Trophoblast cell (in vitro differentiated cells and primary cell): ENCODE measurements at regions not wholly inside any gene's neighbourhood (a gene's known extent, or its start where the extent isn't known, plus 50 kb on each side); places are given as distances from the start of the nearest gene placed in this dataset.

Experiments
- DNase-seq, 2 donors: peaks; one replicate each; pipeline ENCODE4 v3.0.0-alpha.2; 2016
- H2AFZ ChIP-seq: 2 replicates; pipeline ENCODE4 v1.6.1; 2013; ENCODE audit warnings: low read length, moderate library complexity, mild to moderate bottlenecking; ENCODE audit not compliant: insufficient read depth, poor library complexity
- H2AK5ac ChIP-seq: 2 replicates; pipeline ENCODE4 v1.6.1; 2013; ENCODE audit warnings: mild to moderate bottlenecking, low read length
- H2BK120ac ChIP-seq: 2 replicates; pipeline ENCODE4 v1.6.1; 2013; ENCODE audit warnings: low read length, mild to moderate bottlenecking, moderate library complexity; ENCODE audit not compliant: insufficient read depth, poor library complexity
- H2BK12ac ChIP-seq: 2 replicates; pipeline ENCODE4 v1.6.1; 2013; ENCODE audit warnings: mild to moderate bottlenecking, low read length, moderate library complexity
- H2BK5ac ChIP-seq: 2 replicates; pipeline ENCODE4 v1.6.1; 2013; ENCODE audit warnings: low read length, low read depth, moderate library complexity, mild to moderate bottlenecking; ENCODE audit not compliant: poor library complexity
- H3K14ac ChIP-seq: 2 replicates; pipeline ENCODE4 v1.6.1; 2013; ENCODE audit warnings: mild to moderate bottlenecking, low read length
- H3K18ac ChIP-seq: 2 replicates; pipeline ENCODE4 v1.6.1; 2013; ENCODE audit warnings: mild to moderate bottlenecking, low read length
- H3K23ac ChIP-seq: 2 replicates; pipeline ENCODE4 v1.6.1; 2013; ENCODE audit warnings: low read length
- H3K27ac ChIP-seq: 2 replicates; pipeline ENCODE4 v1.5.1; 2013; ENCODE audit warnings: low read depth, mild to moderate bottlenecking, inconsistent platforms, low read length, moderate library complexity
- H3K27me3 ChIP-seq: 2 replicates; pipeline ENCODE4 v1.6.1; 2013; ENCODE audit warnings: inconsistent platforms, mild to moderate bottlenecking, low read length, moderate library complexity; ENCODE audit not compliant: insufficient read depth
- H3K36me3 ChIP-seq, 2 experiments: 1 replicate in 1 of 2; 2 replicates in 1 of 2; pipeline ENCODE4 v1.6.1; 2013; ENCODE audit warnings: low read length in 2 of 2, mild to moderate bottlenecking in 2 of 2, moderate library complexity in 1 of 2; ENCODE audit not compliant: insufficient read depth in 2 of 2, control insufficient read depth in 1 of 2
- H3K4ac ChIP-seq: 2 replicates; pipeline ENCODE4 v1.6.1; 2013; ENCODE audit warnings: low read depth, mild to moderate bottlenecking, low read length, moderate library complexity
- H3K4me1 ChIP-seq, 2 experiments: 1 replicate in 1 of 2; 2 replicates in 1 of 2; pipeline ENCODE4 v1.6.1; 2013; ENCODE audit warnings: low read length in 2 of 2, mild to moderate bottlenecking in 2 of 2, moderate library complexity in 1 of 2; ENCODE audit not compliant: insufficient read depth in 2 of 2, control insufficient read depth in 1 of 2
- H3K4me2 ChIP-seq: 2 replicates; pipeline ENCODE4 v1.6.1; 2013; ENCODE audit warnings: inconsistent platforms, mild to moderate bottlenecking, low read length, moderate library complexity
- H3K4me3 ChIP-seq: 2 replicates; pipeline ENCODE4 v1.5.1; 2013; ENCODE audit warnings: mild to moderate bottlenecking, low read depth, low read length, inconsistent platforms
- H3K79me1 ChIP-seq: one replicate; pipeline ENCODE4 v1.6.1; 2013; ENCODE audit warnings: low read length
- H3K79me2 ChIP-seq: 2 replicates; pipeline ENCODE4 v1.6.1; 2013; ENCODE audit warnings: low read length, mild to moderate bottlenecking; ENCODE audit not compliant: control insufficient read depth, insufficient read depth, poor library complexity
- H3K9ac ChIP-seq: 2 replicates; pipeline ENCODE4 v1.6.1; 2013; ENCODE audit warnings: mild to moderate bottlenecking, low read length
- H3K9me3 ChIP-seq: 2 replicates; pipeline ENCODE4 v1.6.1; 2013; ENCODE audit warnings: low read depth, mild to moderate bottlenecking, control low read depth, inconsistent platforms, low read length; ENCODE audit not compliant: insufficient read depth
- H4K12ac ChIP-seq: 2 replicates; pipeline ENCODE4 v1.6.1; 2013; ENCODE audit warnings: low read depth, mild to moderate bottlenecking, low read length, moderate library complexity
- H4K8ac ChIP-seq: 2 replicates; pipeline ENCODE4 v1.6.1; 2013; ENCODE audit warnings: low read depth, mild to moderate bottlenecking, low read length, moderate library complexity
- H4K91ac ChIP-seq: one replicate; pipeline ENCODE4 v1.6.1; 2013; ENCODE audit warnings: low read depth, mild to moderate bottlenecking, low read length, moderate library complexity
- WGBS: extraction: QIAGEN DNeasy Blood & Tissue Kit; methylation state at CpG from one replicate; pipeline ENCODE4 v1.1.7; 2013; ENCODE audit warnings: missing lambda C conversion rate; ENCODE audit not compliant: insufficient read length, insufficient coverage; ENCODE audit errors: extremely low coverage; 5-methylcytosine and 5-hydroxymethylcytosine counted together

DNA sequence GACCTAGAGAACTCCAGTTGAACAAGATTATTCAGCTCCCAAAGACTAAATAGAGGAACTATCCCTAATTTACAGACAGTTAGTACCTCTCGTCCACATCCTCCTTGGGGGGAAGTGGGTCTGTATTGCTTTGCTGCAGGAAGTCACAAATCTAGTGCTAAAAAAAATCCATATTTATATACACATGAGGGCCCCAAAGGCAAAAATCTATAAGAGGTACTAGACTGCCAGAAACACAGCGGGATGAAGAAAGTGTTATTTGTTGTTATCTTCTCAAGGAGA, 190.1 kb downstream of the TTC8 start:
- no peak overlapping the region for H2BK5ac ChIP-seq
- no peak overlapping the region for H4K12ac ChIP-seq
- H3K4ac ChIP-seq: no peak overlapping the region
- WGBS: no CpG with 5 or more reads among the region's 2 CpGs
- H3K9me3 ChIP-seq: peaks cover 2% of the 10 kb centered on the region
- H2AFZ ChIP-seq: no peak overlapping the region
- H2AK5ac ChIP-seq: no peak overlapping the region
- H3K18ac ChIP-seq: no peak overlapping the region
- DNase-seq: no peak
- H3K4me3 ChIP-seq: no peak overlapping the region
- H3K79me2 ChIP-seq: no peaks in the 10 kb centered on the region
- H3K27ac ChIP-seq: no peak overlapping the region
- no peak overlapping the region for H3K23ac ChIP-seq
- H3K4me2 ChIP-seq: no peak overlapping the region
- H2BK12ac ChIP-seq: no peak overlapping the region
- H2BK120ac ChIP-seq: no peak overlapping the region
- no peak overlapping the region for H3K9ac ChIP-seq
- no peaks in the 10 kb centered on the region for H3K36me3 ChIP-seq
- H3K27me3 ChIP-seq: no peaks in the 10 kb centered on the region
- no peaks in the 10 kb centered on the region for H3K79me1 ChIP-seq
- H3K4me1 ChIP-seq: no peaks in the 10 kb centered on the region
- no peak overlapping the region for H3K14ac ChIP-seq
- no peak overlapping the region for H4K91ac ChIP-seq
- no peak overlapping the region for H4K8ac ChIP-seq

DNA sequence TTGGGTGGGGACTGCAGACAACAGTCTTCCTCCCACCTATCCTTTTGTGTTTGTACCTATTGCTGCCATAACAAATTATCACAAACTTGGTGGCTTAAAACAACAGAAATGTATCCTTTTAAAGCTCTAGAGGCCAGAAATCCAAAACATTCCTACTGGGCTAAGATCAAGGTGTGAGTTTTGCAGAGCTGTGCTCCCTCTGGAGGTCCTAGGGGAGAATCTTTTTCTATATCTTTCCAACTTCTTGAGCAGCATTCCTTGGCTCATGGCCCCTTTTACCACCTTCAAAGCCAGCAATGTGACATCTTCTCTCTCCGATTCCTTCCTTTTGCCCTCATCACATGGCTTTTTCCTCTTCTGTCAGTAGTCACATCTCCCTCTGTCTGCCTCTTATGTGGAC, 190.6 kb downstream of the TTC8 start:
- Histone ChIP-seq H4K91ac (no peak overlapping the region), H2BK5ac (no peak overlapping the region), H4K12ac (no peak overlapping the region), H3K4me1 (no peaks in the 10 kb centered on the region), H3K4me3 (no peak overlapping the region), H3K14ac (no peak overlapping the region), H3K18ac (no peak overlapping the region), H3K4ac (no peak overlapping the region), H3K79me2 (no peaks in the 10 kb centered on the region), H3K4me2 (no peak overlapping the region), H3K79me1 (no peaks in the 10 kb centered on the region), H3K23ac (no peak overlapping the region), H2BK12ac (no peak overlapping the region), H3K27me3 (no peaks in the 10 kb centered on the region), H2AFZ (no peak overlapping the region), H2AK5ac (no peak overlapping the region), H3K9ac (no peak overlapping the region), H4K8ac (no peak overlapping the region), H3K9me3 (peaks cover 2% of the 10 kb centered on the region), H3K36me3 (no peaks in the 10 kb centered on the region), H2BK120ac (no peak overlapping the region), H3K27ac (no peak overlapping the region)
- no CpG with 5 or more reads among the region's 1 CpG for WGBS
- no peak for DNase-seq

DNA sequence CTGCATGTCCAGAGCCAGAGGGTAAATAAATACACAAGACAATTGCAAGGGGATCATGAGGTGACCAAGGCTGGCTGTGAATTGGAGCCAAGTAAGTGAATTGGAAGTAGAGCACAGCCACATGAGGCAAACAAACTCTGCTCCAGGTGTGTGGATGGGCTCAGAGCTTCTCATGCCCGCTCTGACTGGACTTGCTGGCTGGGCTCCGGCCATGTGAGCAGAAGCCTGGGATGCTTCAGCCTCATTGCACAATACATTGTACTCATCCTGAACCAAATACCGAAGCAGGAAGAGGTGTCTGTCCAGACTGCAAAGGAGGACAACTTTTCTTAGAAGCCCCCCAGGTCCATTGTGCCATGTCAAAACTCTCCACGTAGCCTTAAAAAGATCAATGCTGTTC, 193.0 kb downstream of the TTC8 start:
- DNase-seq: peak in 1 of 2 donors; percentile 43
- peaks cover 2% of the 10 kb centered on the region for H3K9me3 ChIP-seq
- H3K4me1 ChIP-seq: no peaks in the 10 kb centered on the region
- no peaks in the 10 kb centered on the region for H3K79me1 ChIP-seq
- H3K9ac ChIP-seq: no peak overlapping the region
- no peaks in the 10 kb centered on the region for H3K27me3 ChIP-seq
- H4K8ac ChIP-seq: no peak overlapping the region
- no peak overlapping the region for H3K4ac ChIP-seq
- H3K4me2 ChIP-seq: no peak overlapping the region
- peak overlapping the region; percentile 91 for H3K23ac ChIP-seq
- no peak overlapping the region for H2BK5ac ChIP-seq
- WGBS: no CpG with 5 or more reads among the region's 4 CpGs
- H3K27ac ChIP-seq: no peak overlapping the region
- H3K14ac ChIP-seq: no peak overlapping the region
- no peak overlapping the region for H3K4me3 ChIP-seq
- no peak overlapping the region for H2BK120ac ChIP-seq
- no peak overlapping the region for H2AK5ac ChIP-seq
- H2AFZ ChIP-seq: no peak overlapping the region
- no peak overlapping the region for H2BK12ac ChIP-seq
- no peak overlapping the region for H3K18ac ChIP-seq
- no peak overlapping the region for H4K91ac ChIP-seq
- no peak overlapping the region for H4K12ac ChIP-seq
- H3K79me2 ChIP-seq: no peaks in the 10 kb centered on the region
- H3K36me3 ChIP-seq: no peaks in the 10 kb centered on the region

DNA sequence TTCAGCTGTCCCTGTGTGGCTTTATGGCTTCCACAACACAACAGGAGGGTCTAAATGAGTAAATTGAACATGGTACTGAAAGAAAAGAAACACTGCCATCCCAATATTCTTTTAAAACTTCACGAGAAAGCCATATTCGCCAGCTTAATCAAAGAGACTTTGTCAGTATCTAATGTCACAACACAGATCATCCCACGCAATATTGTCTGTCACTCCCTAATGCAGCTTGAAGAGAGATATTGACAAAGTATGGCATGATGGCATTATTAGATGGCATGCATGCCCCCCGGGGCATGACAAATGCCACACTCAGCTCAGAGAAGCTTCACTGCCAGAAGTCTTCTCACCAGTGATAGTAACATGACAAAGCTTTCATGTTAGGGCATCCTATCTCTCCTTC, 197.8 kb downstream of the TTC8 start:
- H4K12ac ChIP-seq: no peak overlapping the region
- no peaks in the 10 kb centered on the region for H3K79me2 ChIP-seq
- H3K4ac ChIP-seq: no peak overlapping the region
- no peak overlapping the region for H3K4me3 ChIP-seq
- WGBS: no CpG with 5 or more reads among the region's 4 CpGs
- no peaks in the 10 kb centered on the region for H3K36me3 ChIP-seq
- H2AFZ ChIP-seq: no peak overlapping the region
- H3K14ac ChIP-seq: no peak overlapping the region
- H2AK5ac ChIP-seq: no peak overlapping the region
- H3K18ac ChIP-seq: no peak overlapping the region
- no peak overlapping the region for H3K4me2 ChIP-seq
- H4K91ac ChIP-seq: no peak overlapping the region
- no peak overlapping the region for H2BK5ac ChIP-seq
- H4K8ac ChIP-seq: no peak overlapping the region
- peaks cover 3% of the 10 kb centered on the region for H3K27me3 ChIP-seq
- no peak overlapping the region for H2BK12ac ChIP-seq
- H3K9me3 ChIP-seq: peaks cover 2% of the 10 kb centered on the region
- H2BK120ac ChIP-seq: no peak overlapping the region
- H3K79me1 ChIP-seq: no peaks in the 10 kb centered on the region
- DNase-seq: no peak
- no peak overlapping the region for H3K27ac ChIP-seq
- H3K9ac ChIP-seq: no peak overlapping the region
- no peak overlapping the region for H3K23ac ChIP-seq
- peaks cover 4 to 6% of the 10 kb centered on the region in 2 experiments for H3K4me1 ChIP-seq

DNA sequence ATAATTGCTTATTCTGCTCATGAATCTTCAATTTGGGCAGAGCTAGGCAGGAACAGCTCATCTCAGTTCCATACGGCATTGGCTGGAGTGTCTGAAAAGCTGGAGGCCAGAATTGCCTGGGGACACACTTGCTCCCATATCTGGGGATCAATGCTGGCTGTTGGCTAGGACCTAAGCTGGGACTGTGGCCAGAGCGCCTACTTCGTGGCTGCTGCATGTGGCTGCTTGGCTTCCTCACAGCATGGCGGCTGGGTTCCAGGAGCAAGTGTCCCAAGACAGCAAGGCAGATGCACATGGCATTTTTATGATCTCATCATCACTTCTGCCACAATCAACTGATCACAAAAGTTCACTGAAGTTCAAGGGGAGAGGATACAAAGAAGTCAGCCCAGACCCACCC, 200.2 kb downstream of the TTC8 start:
- no peak overlapping the region for H2BK12ac ChIP-seq
- H4K12ac ChIP-seq: no peak overlapping the region
- DNase-seq: no peak
- peaks cover 3% of the 10 kb centered on the region for H3K27me3 ChIP-seq
- peaks cover 4 to 8% of the 10 kb centered on the region in 2 experiments for H3K4me1 ChIP-seq
- H3K79me2 ChIP-seq: no peaks in the 10 kb centered on the region
- H3K36me3 ChIP-seq: no peaks in the 10 kb centered on the region
- no peak overlapping the region for H3K27ac ChIP-seq
- no peak overlapping the region for H2AK5ac ChIP-seq
- no peak overlapping the region for H2BK5ac ChIP-seq
- H3K9me3 ChIP-seq: no peaks in the 10 kb centered on the region
- no CpG with 5 or more reads among the region's 4 CpGs for WGBS
- no peak overlapping the region for H2AFZ ChIP-seq
- H4K8ac ChIP-seq: no peak overlapping the region
- H2BK120ac ChIP-seq: no peak overlapping the region
- H3K14ac ChIP-seq: no peak overlapping the region
- no peak overlapping the region for H3K23ac ChIP-seq
- H3K18ac ChIP-seq: no peak overlapping the region
- H3K4me2 ChIP-seq: no peak overlapping the region
- H3K9ac ChIP-seq: no peak overlapping the region
- H3K4me3 ChIP-seq: no peak overlapping the region
- no peak overlapping the region for H4K91ac ChIP-seq
- H3K4ac ChIP-seq: no peak overlapping the region
- peaks cover 2% of the 10 kb centered on the region for H3K79me1 ChIP-seq
